Keratinocyte (primary cell): ENCODE measurements at regions not wholly inside any gene's neighbourhood (a gene's known extent, or its start where the extent isn't known, plus 50 kb on each side); places are given as distances from the start of the nearest gene placed in this dataset.

ENCODE experiments used
- DNase-seq: peaks from one replicate; pipeline ENCODE4 v3.0.0-alpha.2; 2011; ENCODE audit warnings: low read depth, missing footprints, low spot score
- FAIRE-seq: peaks from 2 replicates; lab custom pipeline; 2011; peaks lifted over from hg19 to GRCh38; lab: Jason Lieb, UNC
- H2AFZ ChIP-seq: 2 replicates; pipeline ENCODE4 v1.6.0; 2012; ENCODE audit warnings: low read length, control low read depth, inconsistent platforms; ENCODE audit not compliant: control insufficient read depth
- H3K27ac ChIP-seq: 2 replicates; pipeline ENCODE4 v1.5.1; 2011; ENCODE audit warnings: low read length; ENCODE audit not compliant: control insufficient read depth, insufficient read depth
- H3K27me3 ChIP-seq: 3 replicates; pipeline ENCODE4 v1.6.0; 2011; ENCODE audit warnings: low read length; ENCODE audit not compliant: control insufficient read depth, insufficient read depth; ENCODE audit errors: extremely low read depth
- H3K36me3 ChIP-seq, 2 experiments: 2 replicates in 1 of 2; 3 replicates in 1 of 2; pipeline ENCODE4 v1.5.1; 2011; ENCODE audit warnings: low read length in 2 of 2, mild to moderate bottlenecking in 1 of 2; ENCODE audit not compliant: control insufficient read depth in 2 of 2, insufficient read depth in 2 of 2; ENCODE audit errors: extremely low read depth in 1 of 2
- H3K4me1 ChIP-seq: 3 replicates; pipeline ENCODE4 v1.5.1; 2011; ENCODE audit warnings: low read length; ENCODE audit not compliant: control insufficient read depth, insufficient read depth; ENCODE audit errors: extremely low read depth
- H3K4me2 ChIP-seq: 3 replicates; pipeline ENCODE4 v1.6.0; 2011; ENCODE audit warnings: low read depth, low read length; ENCODE audit not compliant: control insufficient read depth, insufficient read depth; ENCODE audit errors: extremely low read depth
- H3K4me3 ChIP-seq, 3 experiments: fragments of 200-600 bp in 1 of 3; sonication (generic) in 1 of 3; 2 replicates in 2 of 3; 3 replicates in 1 of 3; pipeline ENCODE4 v1.5.1; 2011 to 2016; ENCODE audit warnings: low read length in 3 of 3, mild to moderate bottlenecking in 3 of 3, control low read depth in 2 of 3, inconsistent platforms in 1 of 3, low read depth in 1 of 3, mixed read lengths in 1 of 3, mixed run types in 1 of 3, moderate library complexity in 1 of 3; ENCODE audit not compliant: control insufficient read depth in 2 of 3, insufficient read depth in 2 of 3; ENCODE audit errors: extremely low read depth in 1 of 3
- H3K79me2 ChIP-seq: 2 replicates; pipeline ENCODE4 v1.6.0; 2012; ENCODE audit warnings: low read length; ENCODE audit not compliant: control insufficient read depth, insufficient read depth
- H3K9ac ChIP-seq: 3 replicates; pipeline ENCODE4 v1.6.0; 2011; ENCODE audit warnings: low read length; ENCODE audit not compliant: control insufficient read depth, insufficient read depth; ENCODE audit errors: extremely low read depth
- H3K9me1 ChIP-seq: 3 replicates; pipeline ENCODE4 v1.6.0; 2011; ENCODE audit warnings: low read length; ENCODE audit not compliant: control insufficient read depth, insufficient read depth; ENCODE audit errors: extremely low read depth
- H3K9me3 ChIP-seq: 2 replicates; pipeline ENCODE4 v1.5.1; 2012; ENCODE audit warnings: low read depth, low read length; ENCODE audit not compliant: control insufficient read depth
- H4K20me1 ChIP-seq: 3 replicates; pipeline ENCODE4 v1.6.0; 2011; ENCODE audit warnings: low read length; ENCODE audit not compliant: control insufficient read depth, insufficient read depth; ENCODE audit errors: extremely low read depth
- EZH2 ChIP-seq: IDR thresholded peaks from one replicate; pipeline ENCODE4 v1.6.1; 2012; ENCODE audit warnings: inconsistent platforms, mild to moderate bottlenecking, low read length, moderate library complexity
- dilution Hi-C: fragments of 300-500 bp; cut with MboI; formaldehyde crosslinking; loops from one replicate; pipeline ENCODE4 v1.7.0; 2020; ENCODE audit warnings: low sequenced_read_pairs; ENCODE audit not compliant: extremely low pct_ligation_motif_present
- TF ChIP-seq, protein P1 (sequence below), 3 experiments: IDR thresholded peaks in 1 of 3; conservative IDR thresholded peaks in 1 of 3; optimal IDR thresholded peaks in 1 of 3; 2 replicates in 2 of 3; 3 replicates in 1 of 3; pipeline versions ENCODE3 to v1.5.1; 2011; ENCODE audit warnings: low read length in 3 of 3, mild to moderate bottlenecking in 3 of 3, moderate library complexity in 2 of 3, control low read depth in 1 of 3, inconsistent platforms in 1 of 3; ENCODE audit not compliant: insufficient read depth in 2 of 3; ENCODE audit errors: extremely low read depth in 1 of 3

DNA sequence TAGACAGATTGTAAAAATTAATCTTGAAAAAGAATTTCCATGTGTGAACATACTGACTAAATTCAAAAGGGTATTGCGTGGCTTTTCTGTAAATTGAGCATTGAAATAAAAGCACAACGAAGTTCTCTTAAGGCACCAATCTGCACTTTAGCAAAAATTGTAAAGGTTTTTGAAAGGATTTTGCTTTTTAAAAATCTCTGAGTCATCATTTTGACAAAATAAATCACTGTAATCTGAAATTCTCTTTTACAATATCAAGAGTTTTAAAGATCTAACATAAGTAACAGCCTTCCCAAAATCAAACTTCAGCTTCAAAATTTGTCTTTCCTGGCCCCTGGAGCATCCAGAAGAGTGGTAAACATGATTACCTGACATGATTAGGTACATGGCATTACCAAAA is 830.9 kb upstream of the AGA start:
- TF ChIP-seq, protein P1, sequence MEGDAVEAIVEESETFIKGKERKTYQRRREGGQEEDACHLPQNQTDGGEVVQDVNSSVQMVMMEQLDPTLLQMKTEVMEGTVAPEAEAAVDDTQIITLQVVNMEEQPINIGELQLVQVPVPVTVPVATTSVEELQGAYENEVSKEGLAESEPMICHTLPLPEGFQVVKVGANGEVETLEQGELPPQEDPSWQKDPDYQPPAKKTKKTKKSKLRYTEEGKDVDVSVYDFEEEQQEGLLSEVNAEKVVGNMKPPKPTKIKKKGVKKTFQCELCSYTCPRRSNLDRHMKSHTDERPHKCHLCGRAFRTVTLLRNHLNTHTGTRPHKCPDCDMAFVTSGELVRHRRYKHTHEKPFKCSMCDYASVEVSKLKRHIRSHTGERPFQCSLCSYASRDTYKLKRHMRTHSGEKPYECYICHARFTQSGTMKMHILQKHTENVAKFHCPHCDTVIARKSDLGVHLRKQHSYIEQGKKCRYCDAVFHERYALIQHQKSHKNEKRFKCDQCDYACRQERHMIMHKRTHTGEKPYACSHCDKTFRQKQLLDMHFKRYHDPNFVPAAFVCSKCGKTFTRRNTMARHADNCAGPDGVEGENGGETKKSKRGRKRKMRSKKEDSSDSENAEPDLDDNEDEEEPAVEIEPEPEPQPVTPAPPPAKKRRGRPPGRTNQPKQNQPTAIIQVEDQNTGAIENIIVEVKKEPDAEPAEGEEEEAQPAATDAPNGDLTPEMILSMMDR (optimal IDR thresholded peaks at IDR 0.05 in 1 of 3, IDR thresholded peaks at IDR 0.05 in 1 of 3, conservative IDR thresholded peaks at IDR 0.05 in 1 of 3; ENCODE audit: extremely low read depth in 1 of 3, insufficient read depth in 2 of 3, low read length in 3 of 3) = no peak
- no peak for TF ChIP-seq EZH2
- Histone ChIP-seq H3K36me3 (no peaks in the 10 kb centered on the region), H3K4me1 (no peaks in the 10 kb centered on the region), H3K9me1 (no peaks in the 10 kb centered on the region), H2AFZ (no peak overlapping the region), H3K4me3 (no peak overlapping the region), H3K27ac (no peak overlapping the region), H3K27me3 (no peaks in the 10 kb centered on the region), H3K79me2 (no peaks in the 10 kb centered on the region), H3K9me3 (no peaks in the 10 kb centered on the region), H3K4me2 (no peak overlapping the region), H3K9ac (no peak overlapping the region), H4K20me1 (no peaks in the 10 kb centered on the region)
- dilution Hi-C loops = no loop called here
- FAIRE-seq (no peak), DNase-seq (no peak)

DNA sequence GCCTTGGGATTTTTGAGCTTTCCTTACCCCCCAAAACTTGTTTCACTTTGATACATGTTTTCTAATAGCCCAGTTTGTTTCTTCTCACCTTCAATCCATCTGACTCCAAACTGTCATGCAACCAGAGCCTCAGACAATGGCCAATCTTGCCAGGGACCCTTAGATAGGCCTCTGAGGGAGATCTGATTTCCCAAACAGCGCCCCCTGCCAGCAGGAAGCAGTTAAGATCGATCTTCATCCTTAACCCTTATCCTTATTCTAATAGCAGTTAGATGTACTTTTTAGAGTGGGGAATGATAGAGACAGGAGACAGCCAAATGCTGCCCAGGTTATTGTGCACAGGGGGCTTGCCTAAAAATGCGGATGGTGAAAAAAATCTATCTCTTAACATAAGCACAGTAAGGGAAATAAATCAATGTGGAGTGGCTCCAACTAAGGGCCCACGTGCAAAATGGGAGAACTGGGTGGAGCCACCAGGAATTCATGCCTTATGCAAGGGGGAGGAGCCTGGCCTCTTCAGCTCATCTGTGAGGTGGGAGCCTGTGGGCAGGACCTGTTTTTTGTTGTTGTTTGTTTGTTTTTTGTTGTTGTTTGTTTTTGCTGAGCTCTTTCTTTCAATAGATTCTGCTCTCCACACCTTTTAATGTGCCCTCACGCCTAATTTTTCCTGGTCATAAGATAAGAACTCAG is 833.6 kb upstream of the AGA start:
- Histone ChIP-seq H3K4me2 (no peak overlapping the region), H2AFZ (no peak overlapping the region), H3K9me1 (no peaks in the 10 kb centered on the region), H3K27ac (no peak overlapping the region), H3K36me3 (no peaks in the 10 kb centered on the region), H3K4me3 (no peak overlapping the region), H4K20me1 (no peaks in the 10 kb centered on the region), H3K27me3 (no peaks in the 10 kb centered on the region), H3K4me1 (no peaks in the 10 kb centered on the region), H3K9ac (no peak overlapping the region), H3K79me2 (no peaks in the 10 kb centered on the region), H3K9me3 (no peaks in the 10 kb centered on the region)
- TF ChIP-seq, protein P1 (optimal IDR thresholded peaks at IDR 0.05 in 1 of 3, IDR thresholded peaks at IDR 0.05 in 1 of 3, conservative IDR thresholded peaks at IDR 0.05 in 1 of 3; ENCODE audit: extremely low read depth in 1 of 3, insufficient read depth in 2 of 3, low read length in 3 of 3) = peak in 2 of 3 experiments; percentile 17 to 22
- no peak for TF ChIP-seq EZH2
- dilution Hi-C loops = no loop called here
- FAIRE-seq = no peak
- no peak for DNase-seq
